Panc1 (cell line): ENCODE measurements at regions not wholly inside any gene's neighbourhood (a gene's known extent, or its start where the extent isn't known, plus 50 kb on each side); places are given as distances from the start of the nearest gene placed in this dataset.

Source experiments
- ATAC-seq: fragments of 200-7000 bp; cut with Tn5 transposase; 2 replicates; pipeline ENCODE4 v1.9.1; 2020; ENCODE audit warnings: mild to moderate bottlenecking, moderate library complexity
- BruUV-seq: library from RNA; stranded (reverse); fragments of 400-500 nt; replicated peaks from 2 replicates; lab custom pipeline; 2021; lab: Mats Ljungman, UMichigan
- CTCF ChIA-PET: fragments of 300-600 bp; sonication (Branson Sonifier 250); formaldehyde crosslinking; loops from one replicate; lab custom pipeline; 2022; ENCODE audit warnings: antibody characterized with exemption; lab: Charles Lee
- POLR2A ChIA-PET: fragments of 300-600 bp; sonication (Branson Sonifier 250); formaldehyde crosslinking; loops from one replicate; lab custom pipeline; 2022; ENCODE audit warnings: antibody characterized with exemption; lab: Charles Lee
- DNase-seq: peaks from one replicate; pipeline ENCODE4 v3.0.0-alpha.2; 2010; ENCODE audit warnings: low read depth, low spot score
- H3K27ac ChIP-seq: 2 replicates; pipeline ENCODE4 v1.5.1; 2011; ENCODE audit warnings: mild to moderate bottlenecking, low read length, inconsistent platforms
- H3K27me3 ChIP-seq: fragments of 200-500 bp; sonication (Bioruptor generic); 2 replicates; pipeline ENCODE4 v1.6.0; 2014; ENCODE audit warnings: low read length, inconsistent platforms; ENCODE audit not compliant: control insufficient read depth, insufficient read depth
- H3K36me3 ChIP-seq: fragments of 200-500 bp; sonication (Bioruptor generic); 2 replicates; pipeline ENCODE4 v1.5.1; 2014; ENCODE audit warnings: inconsistent platforms, mild to moderate bottlenecking, low read length, moderate library complexity; ENCODE audit not compliant: control insufficient read depth, insufficient read depth
- H3K4me1 ChIP-seq: 2 replicates; pipeline ENCODE4 v1.5.1; 2011; ENCODE audit warnings: inconsistent platforms, mild to moderate bottlenecking, low read length, moderate library complexity; ENCODE audit not compliant: control insufficient read depth, insufficient read depth
- H3K4me3 ChIP-seq, 2 experiments: 2 replicates each; pipeline ENCODE4 v1.5.1; 2011 to 2012; ENCODE audit warnings: low read depth in 2 of 2, low read length in 2 of 2, mild to moderate bottlenecking in 2 of 2, inconsistent platforms in 1 of 2, moderate library complexity in 1 of 2
- H3K9me3 ChIP-seq: fragments of 200-500 bp; sonication (Bioruptor generic); 2 replicates; pipeline ENCODE4 v1.5.1; 2014; ENCODE audit warnings: low read depth, mild to moderate bottlenecking, inconsistent platforms, low read length, moderate library complexity; ENCODE audit not compliant: control insufficient read depth, insufficient read depth
- POLR2AphosphoS5 ChIP-seq: IDR thresholded peaks from 2 replicates; pipeline ENCODE4 v1.6.1; 2012; ENCODE audit warnings: mild to moderate bottlenecking, low read depth, low read length, moderate library complexity
- SIN3A ChIP-seq: IDR thresholded peaks from 2 replicates; pipeline ENCODE4 v1.6.1; 2012; ENCODE audit warnings: low read depth, mild to moderate bottlenecking, low read length, moderate library complexity, borderline replicate concordance; ENCODE audit not compliant: insufficient read depth
- TCF7L2 ChIP-seq: IDR thresholded peaks from 2 replicates; pipeline ENCODE4 v1.6.1; 2011; ENCODE audit warnings: mild to moderate bottlenecking, low read depth, low read length, inconsistent platforms
- in situ Hi-C: cut with HindIII; loops from 2 replicates; pipeline ENCODE4 v1.10.0; 2016; ENCODE audit warnings: low sequenced_read_pairs, low pct_unique_long_range_greater_than_20kb
- intact Hi-C: fragments of 100-400 bp; cut with micrococcal nuclease; formaldehyde crosslinking; loops from one replicate; pipeline ENCODE4 v1.10.0; 2022; ENCODE audit not compliant: unreplicated experiment
- TF ChIP-seq, protein P1 (sequence below), 2 experiments: IDR thresholded peaks; 2 replicates each; pipeline ENCODE4 v1.6.1; 2011 to 2012; ENCODE audit warnings: low read depth in 2 of 2, control low read depth in 1 of 2, low read length in 1 of 2, mild to moderate bottlenecking in 1 of 2, moderate library complexity in 1 of 2; ENCODE audit not compliant: insufficient read depth in 1 of 2
- TF ChIP-seq, protein P2 (sequence below): fragments of 450-650 bp; IDR thresholded peaks from 2 replicates; pipeline ENCODE4 v1.5.1; 2017; ENCODE audit warnings: mild to moderate bottlenecking

DNA sequence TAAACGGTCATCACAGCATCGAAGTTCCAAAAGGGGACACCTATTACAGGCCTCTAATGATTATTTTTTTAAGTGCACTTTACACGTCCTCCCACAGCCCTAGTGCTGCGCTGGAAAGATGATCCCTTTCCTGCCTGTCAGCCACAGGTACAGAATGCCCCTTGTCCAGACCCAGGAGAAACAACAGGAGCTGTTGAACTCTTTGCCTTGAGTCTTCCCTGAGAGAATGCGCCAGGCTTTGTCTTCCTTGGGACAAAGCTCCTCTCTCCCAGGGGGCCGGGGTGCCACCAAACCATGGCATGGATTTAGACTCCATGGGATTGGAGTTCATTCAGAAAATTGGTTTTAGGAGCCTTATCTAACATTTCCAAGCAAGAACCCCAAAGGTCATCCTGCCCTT is 319.0 kb upstream of the SOX11 start:
- ATAC-seq (no peak), DNase-seq (no peak)
- Histone ChIP-seq H3K4me3 (no peak overlapping the region), H3K9me3 (no peaks in the 10 kb centered on the region), H3K4me1 (no peaks in the 10 kb centered on the region), H3K27ac (no peak overlapping the region), H3K27me3 (no peaks in the 10 kb centered on the region), H3K36me3 (no peaks in the 10 kb centered on the region)
- intact Hi-C loops (no loop called here), in situ Hi-C loops (no loop called here)
- no TSS peak for BruUV-seq
- CTCF ChIA-PET, result no interaction called here
- POLR2A ChIA-PET, result no interaction called here
- TF ChIP-seq SIN3A, result no peak
- TF ChIP-seq, protein P1, sequence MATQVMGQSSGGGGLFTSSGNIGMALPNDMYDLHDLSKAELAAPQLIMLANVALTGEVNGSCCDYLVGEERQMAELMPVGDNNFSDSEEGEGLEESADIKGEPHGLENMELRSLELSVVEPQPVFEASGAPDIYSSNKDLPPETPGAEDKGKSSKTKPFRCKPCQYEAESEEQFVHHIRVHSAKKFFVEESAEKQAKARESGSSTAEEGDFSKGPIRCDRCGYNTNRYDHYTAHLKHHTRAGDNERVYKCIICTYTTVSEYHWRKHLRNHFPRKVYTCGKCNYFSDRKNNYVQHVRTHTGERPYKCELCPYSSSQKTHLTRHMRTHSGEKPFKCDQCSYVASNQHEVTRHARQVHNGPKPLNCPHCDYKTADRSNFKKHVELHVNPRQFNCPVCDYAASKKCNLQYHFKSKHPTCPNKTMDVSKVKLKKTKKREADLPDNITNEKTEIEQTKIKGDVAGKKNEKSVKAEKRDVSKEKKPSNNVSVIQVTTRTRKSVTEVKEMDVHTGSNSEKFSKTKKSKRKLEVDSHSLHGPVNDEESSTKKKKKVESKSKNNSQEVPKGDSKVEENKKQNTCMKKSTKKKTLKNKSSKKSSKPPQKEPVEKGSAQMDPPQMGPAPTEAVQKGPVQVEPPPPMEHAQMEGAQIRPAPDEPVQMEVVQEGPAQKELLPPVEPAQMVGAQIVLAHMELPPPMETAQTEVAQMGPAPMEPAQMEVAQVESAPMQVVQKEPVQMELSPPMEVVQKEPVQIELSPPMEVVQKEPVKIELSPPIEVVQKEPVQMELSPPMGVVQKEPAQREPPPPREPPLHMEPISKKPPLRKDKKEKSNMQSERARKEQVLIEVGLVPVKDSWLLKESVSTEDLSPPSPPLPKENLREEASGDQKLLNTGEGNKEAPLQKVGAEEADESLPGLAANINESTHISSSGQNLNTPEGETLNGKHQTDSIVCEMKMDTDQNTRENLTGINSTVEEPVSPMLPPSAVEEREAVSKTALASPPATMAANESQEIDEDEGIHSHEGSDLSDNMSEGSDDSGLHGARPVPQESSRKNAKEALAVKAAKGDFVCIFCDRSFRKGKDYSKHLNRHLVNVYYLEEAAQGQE (IDR thresholded peaks at IDR 0.05; ENCODE audit: insufficient read depth in 1 of 2, low read depth in 2 of 2, low read length in 1 of 2), result no peak
- TF ChIP-seq, protein P2, sequence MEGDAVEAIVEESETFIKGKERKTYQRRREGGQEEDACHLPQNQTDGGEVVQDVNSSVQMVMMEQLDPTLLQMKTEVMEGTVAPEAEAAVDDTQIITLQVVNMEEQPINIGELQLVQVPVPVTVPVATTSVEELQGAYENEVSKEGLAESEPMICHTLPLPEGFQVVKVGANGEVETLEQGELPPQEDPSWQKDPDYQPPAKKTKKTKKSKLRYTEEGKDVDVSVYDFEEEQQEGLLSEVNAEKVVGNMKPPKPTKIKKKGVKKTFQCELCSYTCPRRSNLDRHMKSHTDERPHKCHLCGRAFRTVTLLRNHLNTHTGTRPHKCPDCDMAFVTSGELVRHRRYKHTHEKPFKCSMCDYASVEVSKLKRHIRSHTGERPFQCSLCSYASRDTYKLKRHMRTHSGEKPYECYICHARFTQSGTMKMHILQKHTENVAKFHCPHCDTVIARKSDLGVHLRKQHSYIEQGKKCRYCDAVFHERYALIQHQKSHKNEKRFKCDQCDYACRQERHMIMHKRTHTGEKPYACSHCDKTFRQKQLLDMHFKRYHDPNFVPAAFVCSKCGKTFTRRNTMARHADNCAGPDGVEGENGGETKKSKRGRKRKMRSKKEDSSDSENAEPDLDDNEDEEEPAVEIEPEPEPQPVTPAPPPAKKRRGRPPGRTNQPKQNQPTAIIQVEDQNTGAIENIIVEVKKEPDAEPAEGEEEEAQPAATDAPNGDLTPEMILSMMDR, result no peak
- TF ChIP-seq TCF7L2, result no peak
- no peak for TF ChIP-seq POLR2AphosphoS5

DNA sequence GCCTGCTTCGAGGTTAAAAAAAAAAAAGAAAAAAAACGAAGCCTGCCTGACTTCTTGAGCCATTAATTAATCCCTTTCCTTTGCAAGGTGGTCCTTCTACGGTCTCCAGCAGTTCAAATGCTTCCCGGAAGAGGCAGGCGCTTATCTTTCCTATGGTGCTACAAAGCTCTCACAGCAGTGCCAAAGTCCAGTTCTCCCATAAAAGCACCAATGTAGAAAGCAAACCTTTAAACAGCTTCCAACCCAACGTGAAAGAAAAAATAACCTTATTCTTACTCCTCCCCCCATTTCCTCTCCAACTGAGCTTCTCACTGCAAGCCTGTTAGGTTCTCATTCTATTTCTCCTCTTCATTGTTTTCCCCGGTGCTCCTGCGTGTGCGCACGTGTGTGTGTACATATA is 317.4 kb upstream of the SOX11 start:
- no TSS peak for BruUV-seq
- H3K27me3 ChIP-seq, result no peaks in the 10 kb centered on the region
- no peaks in the 10 kb centered on the region; the same call in 1 of the 2 replicates for H3K9me3 ChIP-seq
- no peaks in the 10 kb centered on the region for H3K4me1 ChIP-seq
- intact Hi-C loops, result no loop called here
- ChIA-PET CTCF (no interaction called here), POLR2A (no interaction called here)
- H3K27ac ChIP-seq, result no peak overlapping the region
- H3K36me3 ChIP-seq, result no peaks in the 10 kb centered on the region
- TF ChIP-seq POLR2AphosphoS5, result no peak
- TF ChIP-seq, protein P1 (IDR thresholded peaks at IDR 0.05; ENCODE audit: insufficient read depth in 1 of 2, low read depth in 2 of 2, low read length in 1 of 2), result no peak
- TF ChIP-seq, protein P2, result no peak
- no peak for TF ChIP-seq TCF7L2
- no peak for TF ChIP-seq SIN3A
- ATAC-seq (no peak), DNase-seq (no peak)
- in situ Hi-C loops, result no loop called here
- H3K4me3 ChIP-seq, result no peak overlapping the region
